Neural cell (in vitro differentiated cells): ENCODE measurements at regions not wholly inside any gene's neighbourhood (a gene's known extent, or its start where the extent isn't known, plus 50 kb on each side); places are given as distances from the start of the nearest gene placed in this dataset.

Experiments
- CTCF ChIP-seq: fragments of 450-650 bp; IDR thresholded peaks from 2 replicates; pipeline ENCODE4 v1.5.1; 2014; ENCODE audit warnings: antibody characterized with exemption, mild to moderate bottlenecking, moderate library complexity; ENCODE audit not compliant: poor library complexity, severe bottlenecking
- EP300 ChIP-seq: fragments of 450-650 bp; conservative IDR thresholded peaks from 2 replicates; pipeline ENCODE4 v1.6.1; 2014; ENCODE audit warnings: antibody characterized with exemption, mild to moderate bottlenecking, moderate library complexity; ENCODE audit not compliant: poor library complexity, severe bottlenecking

DNA sequence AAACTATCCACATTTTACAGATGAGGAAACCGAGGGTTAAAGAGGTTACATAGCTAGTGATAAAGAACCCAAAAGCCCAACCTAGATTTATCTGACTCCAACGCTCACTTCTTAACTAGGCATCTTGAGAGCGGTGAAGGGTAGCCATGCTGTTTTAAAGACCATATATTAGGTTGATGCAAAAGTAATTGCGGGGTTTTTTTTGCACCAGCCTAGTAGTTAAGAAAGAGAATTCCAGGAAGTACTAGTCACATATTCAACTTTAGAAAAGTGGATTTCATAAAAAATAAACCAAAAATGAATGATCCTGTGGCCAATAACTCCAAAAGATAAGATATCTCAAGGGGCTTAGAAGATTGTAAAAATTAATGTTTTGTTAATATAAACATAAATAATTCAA lies 162.1 kb downstream of the GLUL start:
- TF ChIP-seq CTCF (no peak), EP300 (no peak)
